ENCODE measurements at regions not wholly inside any gene's neighbourhood (a gene's known extent, or its start where the extent isn't known, plus 50 kb on each side); places are given as distances from the start of the nearest gene placed in this dataset.

DNA sequence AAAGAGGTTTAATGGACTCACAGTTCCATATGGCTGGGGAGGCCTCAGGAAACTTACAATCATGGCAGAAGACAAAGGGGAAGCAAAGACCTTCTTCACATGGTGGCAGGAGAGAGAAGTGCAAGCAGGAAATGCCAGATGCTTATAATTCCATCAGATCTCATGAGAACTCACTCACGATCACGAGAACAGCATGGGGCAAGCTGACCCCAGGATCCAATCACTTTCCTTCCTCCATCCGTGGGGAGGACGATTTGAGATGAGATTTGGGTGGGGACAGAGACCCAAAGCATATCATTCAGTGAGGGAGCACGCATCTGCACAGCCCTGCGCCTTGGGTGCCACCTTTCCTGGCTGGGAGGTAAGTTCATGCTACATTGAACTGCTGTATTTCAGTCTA, 234.1 kb upstream of the ATP10A start:
- H3K4me1 ChIP-seq (ENCODE audit: control insufficient read depth, low read length) = no peaks in the 10 kb centered on the region
- no peaks in the 10 kb centered on the region for H3F3A ChIP-seq (ENCODE audit: control insufficient read depth, insufficient read depth)
- no peak overlapping the region for H3K4me3 ChIP-seq (ENCODE audit: low read length)
- no peaks in the 10 kb centered on the region for H3K9me2 ChIP-seq (replicated peaks; ENCODE audit: control insufficient read depth, low read length)
- no peaks in the 10 kb centered on the region for H3K27me3 ChIP-seq (ENCODE audit: control insufficient read depth, low read length)
- no peaks in the 10 kb centered on the region for H3K36me3 ChIP-seq (ENCODE audit: control insufficient read depth, low read length)
- TF ChIP-seq, protein P1, sequence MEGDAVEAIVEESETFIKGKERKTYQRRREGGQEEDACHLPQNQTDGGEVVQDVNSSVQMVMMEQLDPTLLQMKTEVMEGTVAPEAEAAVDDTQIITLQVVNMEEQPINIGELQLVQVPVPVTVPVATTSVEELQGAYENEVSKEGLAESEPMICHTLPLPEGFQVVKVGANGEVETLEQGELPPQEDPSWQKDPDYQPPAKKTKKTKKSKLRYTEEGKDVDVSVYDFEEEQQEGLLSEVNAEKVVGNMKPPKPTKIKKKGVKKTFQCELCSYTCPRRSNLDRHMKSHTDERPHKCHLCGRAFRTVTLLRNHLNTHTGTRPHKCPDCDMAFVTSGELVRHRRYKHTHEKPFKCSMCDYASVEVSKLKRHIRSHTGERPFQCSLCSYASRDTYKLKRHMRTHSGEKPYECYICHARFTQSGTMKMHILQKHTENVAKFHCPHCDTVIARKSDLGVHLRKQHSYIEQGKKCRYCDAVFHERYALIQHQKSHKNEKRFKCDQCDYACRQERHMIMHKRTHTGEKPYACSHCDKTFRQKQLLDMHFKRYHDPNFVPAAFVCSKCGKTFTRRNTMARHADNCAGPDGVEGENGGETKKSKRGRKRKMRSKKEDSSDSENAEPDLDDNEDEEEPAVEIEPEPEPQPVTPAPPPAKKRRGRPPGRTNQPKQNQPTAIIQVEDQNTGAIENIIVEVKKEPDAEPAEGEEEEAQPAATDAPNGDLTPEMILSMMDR (IDR thresholded peaks at IDR 0.05; ENCODE audit: low read depth, low read length, poor library complexity, severe bottlenecking) = no peak
- no peak for TF ChIP-seq EZH2phosphoT487 (IDR thresholded peaks at IDR 0.05; ENCODE audit: borderline replicate concordance, low read length)
- H3K79me2 ChIP-seq (ENCODE audit: control insufficient read depth, low read length) = no peaks in the 10 kb centered on the region
- no peaks in the 10 kb centered on the region for H4K20me1 ChIP-seq (ENCODE audit: control insufficient read depth, insufficient read depth, low read depth, low read length)
- no peak overlapping the region for H3K27ac ChIP-seq (ENCODE audit: low read depth, low read length)
- H3K9me3 ChIP-seq (ENCODE audit: control insufficient read depth, insufficient read depth, low read length) = peaks cover 7% of the 10 kb centered on the region; the same call in 1 of the 2 replicates
- H3K4me2 ChIP-seq (ENCODE audit: low read length) = no peak overlapping the region

DNA sequence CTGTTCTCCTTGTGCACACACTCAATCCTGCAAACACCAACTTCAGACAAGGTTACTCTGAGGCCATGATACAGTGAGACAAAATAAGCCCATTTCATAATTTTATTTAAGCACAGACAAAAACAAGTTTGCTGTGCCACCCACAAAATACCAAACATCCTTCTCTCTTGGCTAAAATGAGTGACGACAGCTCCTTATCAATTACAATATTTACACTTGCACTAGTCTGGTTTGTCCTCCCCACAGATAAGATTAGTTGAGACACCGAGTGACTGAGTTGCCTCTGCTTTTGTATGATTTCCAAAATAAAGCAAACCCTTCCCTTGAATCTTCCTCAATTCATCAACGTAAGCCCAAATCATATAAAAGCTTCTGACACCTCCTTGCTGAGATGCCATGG, 233.5 kb upstream of the ATP10A start:
- TF ChIP-seq, protein P1 (IDR thresholded peaks at IDR 0.05; ENCODE audit: low read depth, low read length, poor library complexity, severe bottlenecking) = no peak
- no peak for TF ChIP-seq EZH2phosphoT487 (IDR thresholded peaks at IDR 0.05; ENCODE audit: borderline replicate concordance, low read length)
- Histone ChIP-seq H3K27me3 (ENCODE audit: control insufficient read depth, low read length) (no peaks in the 10 kb centered on the region), H3K79me2 (ENCODE audit: control insufficient read depth, low read length) (no peaks in the 10 kb centered on the region), H3K9me2 (replicated peaks; ENCODE audit: control insufficient read depth, low read length) (no peaks in the 10 kb centered on the region), H3K4me1 (ENCODE audit: control insufficient read depth, low read length) (no peaks in the 10 kb centered on the region), H3K27ac (ENCODE audit: low read depth, low read length) (no peak overlapping the region), H4K20me1 (ENCODE audit: control insufficient read depth, insufficient read depth, low read depth, low read length) (no peaks in the 10 kb centered on the region), H3K9me3 (ENCODE audit: control insufficient read depth, insufficient read depth, low read length) (peaks cover 7% of the 10 kb centered on the region; the same call in 1 of the 2 replicates), H3K4me3 (ENCODE audit: low read length) (no peak overlapping the region), H3K36me3 (ENCODE audit: control insufficient read depth, low read length) (no peaks in the 10 kb centered on the region), H3K4me2 (ENCODE audit: low read length) (no peak overlapping the region), H3F3A (ENCODE audit: control insufficient read depth, insufficient read depth) (no peaks in the 10 kb centered on the region)

GRCh38 chr15:26095710-26096330, 232.7 kb upstream of the ATP10A start:
- no peak overlapping the region for H3K27ac ChIP-seq (ENCODE audit: low read depth, low read length)
- H4K20me1 ChIP-seq (ENCODE audit: control insufficient read depth, insufficient read depth, low read depth, low read length) = no peaks in the 10 kb centered on the region
- no peaks in the 10 kb centered on the region for H3F3A ChIP-seq (ENCODE audit: control insufficient read depth, insufficient read depth)
- no peaks in the 10 kb centered on the region for H3K4me1 ChIP-seq (ENCODE audit: control insufficient read depth, low read length)
- no peaks in the 10 kb centered on the region for H3K27me3 ChIP-seq (ENCODE audit: control insufficient read depth, low read length)
- TF ChIP-seq, protein P1 (IDR thresholded peaks at IDR 0.05; ENCODE audit: low read depth, low read length, poor library complexity, severe bottlenecking) = no peak
- TF ChIP-seq EZH2phosphoT487 (IDR thresholded peaks at IDR 0.05; ENCODE audit: borderline replicate concordance, low read length) = no peak
- H3K4me2 ChIP-seq (ENCODE audit: low read length) = no peak overlapping the region
- no peaks in the 10 kb centered on the region for H3K79me2 ChIP-seq (ENCODE audit: control insufficient read depth, low read length)
- H3K4me3 ChIP-seq (ENCODE audit: low read length) = no peak overlapping the region
- peaks cover 7% of the 10 kb centered on the region; the same call in 1 of the 2 replicates for H3K9me3 ChIP-seq (ENCODE audit: control insufficient read depth, insufficient read depth, low read length)
- no peaks in the 10 kb centered on the region for H3K9me2 ChIP-seq (replicated peaks; ENCODE audit: control insufficient read depth, low read length)
- no peaks in the 10 kb centered on the region for H3K36me3 ChIP-seq (ENCODE audit: control insufficient read depth, low read length)
